ENCODE measurements at regions not wholly inside any gene's neighbourhood (a gene's known extent, or its start where the extent isn't known, plus 50 kb on each side); places are given as distances from the start of the nearest gene placed in this dataset.

GRCh38 chr3:155029941-155030340 lies 50.2 kb upstream of the MME start:
- DNase-seq (ENCODE audit: low spot score) (no peak), ATAC-seq (no peak)

GRCh38 chr3:155026999-155027591 lies 53.0 kb upstream of the MME start:
- ATAC-seq = peak; percentile 47
- DNase-seq (ENCODE audit: low spot score) = no peak

DNA sequence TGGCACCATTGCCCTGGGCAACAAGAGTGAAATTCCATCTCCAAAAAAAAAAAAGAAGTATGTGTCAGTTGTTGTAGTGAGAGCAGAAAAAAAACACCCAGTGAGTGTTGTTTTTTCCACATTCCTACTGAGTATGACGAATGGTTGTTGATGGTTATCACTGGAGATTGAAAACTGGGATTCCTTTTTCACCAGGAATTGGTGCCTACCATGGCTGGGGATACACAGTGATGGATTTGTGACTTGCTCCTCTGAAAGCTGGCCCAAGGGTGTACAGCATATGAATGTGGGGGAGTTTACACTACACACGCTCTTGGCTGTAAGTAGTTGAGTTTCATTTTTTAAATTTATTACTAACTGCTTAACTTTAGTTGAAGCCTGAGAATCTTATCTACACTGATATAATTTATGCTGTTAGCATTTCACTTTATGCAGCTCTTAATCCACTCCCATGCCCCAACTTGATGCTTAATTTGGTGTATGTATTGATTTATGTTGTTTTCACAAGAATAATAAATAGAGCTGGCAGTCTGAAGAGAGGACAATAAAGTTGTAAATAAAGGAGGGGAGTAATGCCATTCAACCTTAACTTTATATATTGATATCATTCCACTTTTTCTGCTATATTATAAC lies 56.0 kb upstream of the MME start:
- DNase-seq (ENCODE audit: low spot score) = no peak
- ATAC-seq = no peak

DNA sequence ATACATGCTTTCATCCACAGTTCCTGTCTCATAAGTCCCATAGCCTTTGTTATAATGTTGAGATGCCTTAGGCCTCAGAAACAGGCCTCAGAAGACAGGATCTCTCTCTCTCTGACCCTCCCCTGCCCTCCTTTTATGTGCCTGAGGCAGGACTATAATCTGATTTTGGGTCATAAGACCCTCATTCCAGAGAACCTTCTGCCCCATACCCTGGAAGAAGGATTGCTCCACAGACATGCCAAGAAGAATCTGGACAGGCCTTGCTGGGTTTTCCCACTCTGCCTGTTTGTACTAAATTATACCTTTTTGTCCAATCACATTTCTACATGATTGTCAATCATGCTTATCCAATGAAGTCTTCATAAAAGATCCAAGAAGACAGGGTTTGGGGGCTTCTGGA lies 57.2 kb upstream of the MME start:
- no peak for ATAC-seq
- DNase-seq (ENCODE audit: low spot score) = no peak

- ATAC-seq (no peak), DNase-seq (ENCODE audit: low spot score) (no peak)
Measured at GRCh38 chr3:155019575-155019974, 60.5 kb upstream of the MME start.

DNA sequence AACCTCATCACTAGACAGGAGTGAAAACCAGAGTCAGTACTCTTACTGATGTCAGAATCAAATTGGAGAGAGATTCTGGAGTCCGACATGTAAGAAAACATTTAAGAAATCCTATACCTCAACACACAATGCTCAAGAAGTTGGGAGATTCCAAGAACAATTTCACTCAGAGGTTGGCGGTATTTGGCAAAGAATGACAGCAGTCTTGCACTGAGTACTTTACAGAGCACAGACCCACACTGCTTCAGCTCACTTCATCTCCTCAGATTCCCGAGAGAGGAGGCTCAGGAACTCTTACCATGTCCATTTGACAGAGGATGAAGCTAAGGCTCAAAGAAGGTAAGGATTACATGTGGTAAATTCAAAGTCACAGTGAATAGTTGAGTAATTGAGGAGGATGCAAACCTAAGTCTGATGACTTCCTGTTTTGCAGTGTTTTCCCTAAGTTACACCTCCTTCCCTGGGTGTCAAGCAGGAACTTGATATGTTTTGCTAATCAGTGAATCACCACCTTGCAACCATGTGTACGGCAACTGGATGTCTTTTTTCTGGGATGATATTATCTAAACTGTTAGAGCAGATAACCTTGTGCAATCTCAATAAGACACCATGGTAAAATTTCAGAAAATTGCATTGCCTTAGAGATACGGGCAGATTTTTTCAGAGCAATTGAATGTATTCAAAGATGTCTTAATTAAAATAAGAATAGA lies 61.3 kb upstream of the MME start:
- ATAC-seq = no peak
- DNase-seq (ENCODE audit: low spot score) = no peak

DNA sequence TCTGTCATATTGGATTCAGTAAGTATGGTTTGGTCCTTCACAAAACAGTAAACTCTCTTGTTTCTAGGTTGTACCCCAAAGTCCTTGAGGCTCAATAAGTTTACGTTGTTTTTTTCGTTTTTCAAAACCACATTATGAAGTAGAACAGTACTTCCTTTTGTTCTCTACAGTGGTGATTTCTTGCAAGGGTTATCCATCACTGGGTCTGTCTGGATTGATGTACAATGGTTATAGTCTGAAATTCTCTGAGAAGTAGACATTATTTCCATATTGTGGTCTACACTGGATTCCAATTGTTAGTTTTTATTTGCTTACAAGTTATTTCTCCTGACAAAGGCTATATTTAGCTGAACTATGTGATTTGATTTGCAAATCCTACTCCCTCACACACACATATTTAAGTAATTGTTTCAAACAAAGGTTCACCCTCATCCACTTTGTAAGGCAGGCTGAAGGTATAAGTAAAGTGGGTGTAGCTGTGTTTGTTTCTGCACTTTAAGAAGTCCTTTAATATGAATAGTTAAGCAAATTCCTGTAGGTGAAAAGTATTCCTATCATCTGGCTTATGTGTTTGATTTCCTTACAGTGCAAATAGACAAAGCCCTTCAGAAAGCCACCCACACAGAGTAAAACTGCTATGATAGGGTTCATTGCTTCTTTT lies 64.2 kb upstream of the MME start:
- DNase-seq (ENCODE audit: low spot score) (no peak), ATAC-seq (no peak)

DNA sequence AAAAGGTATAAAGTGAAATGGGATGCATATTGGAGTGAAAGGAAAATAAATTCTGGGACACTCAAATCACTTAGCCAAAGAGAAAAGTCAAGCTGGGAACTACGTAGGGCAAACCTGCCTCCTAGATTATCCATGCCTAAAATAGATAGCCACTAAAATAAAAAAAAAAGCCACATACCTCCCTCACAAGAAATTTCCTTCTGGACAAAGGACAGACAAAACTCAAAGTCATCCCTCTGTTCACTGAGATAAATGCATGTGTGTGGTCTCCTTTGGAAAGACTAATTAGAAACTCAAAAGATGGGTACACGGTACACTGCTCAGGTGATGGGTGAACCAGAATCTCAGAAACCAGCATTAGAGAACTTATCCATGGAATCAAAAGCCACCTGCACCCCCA lies 65.2 kb upstream of the MME start:
- ATAC-seq (no peak), DNase-seq (ENCODE audit: low spot score) (no peak)

GRCh38 chr3:155013427-155013826 lies 66.7 kb upstream of the MME start:
- no peak for DNase-seq (ENCODE audit: low spot score)
- no peak for ATAC-seq

- ATAC-seq (no peak), DNase-seq (ENCODE audit: low spot score) (no peak)
Measured at GRCh38 chr3:155012584-155012983, 67.5 kb upstream of the MME start.

GRCh38 chr3:155010416-155010815 lies 69.7 kb upstream of the MME start:
- no peak for ATAC-seq
- no peak for DNase-seq (ENCODE audit: low spot score)

- ATAC-seq (no peak), DNase-seq (ENCODE audit: low spot score) (no peak)
Measured at GRCh38 chr3:155009217-155009616, 70.9 kb upstream of the MME start.

DNA sequence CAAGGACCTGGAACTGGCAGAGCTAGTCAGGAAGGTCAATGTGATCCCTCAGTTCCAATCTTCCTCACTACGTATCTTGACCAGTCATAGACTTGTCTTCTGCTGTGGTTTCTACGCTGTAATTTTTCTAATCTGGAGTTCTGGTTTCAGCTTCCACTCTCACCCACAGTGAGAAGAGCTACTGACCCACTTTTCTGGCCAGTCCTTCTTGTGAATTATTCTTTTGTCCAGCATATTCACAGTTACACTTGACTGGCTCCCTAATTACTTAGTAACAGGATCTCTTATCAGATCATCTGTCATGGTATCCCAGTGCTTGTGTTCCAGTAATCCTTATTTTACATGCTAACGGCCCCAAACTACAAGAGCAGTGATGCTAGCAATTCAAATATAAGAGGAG lies 72.4 kb upstream of the MME start:
- no peak for DNase-seq (ENCODE audit: low spot score)
- no peak for ATAC-seq

DNA sequence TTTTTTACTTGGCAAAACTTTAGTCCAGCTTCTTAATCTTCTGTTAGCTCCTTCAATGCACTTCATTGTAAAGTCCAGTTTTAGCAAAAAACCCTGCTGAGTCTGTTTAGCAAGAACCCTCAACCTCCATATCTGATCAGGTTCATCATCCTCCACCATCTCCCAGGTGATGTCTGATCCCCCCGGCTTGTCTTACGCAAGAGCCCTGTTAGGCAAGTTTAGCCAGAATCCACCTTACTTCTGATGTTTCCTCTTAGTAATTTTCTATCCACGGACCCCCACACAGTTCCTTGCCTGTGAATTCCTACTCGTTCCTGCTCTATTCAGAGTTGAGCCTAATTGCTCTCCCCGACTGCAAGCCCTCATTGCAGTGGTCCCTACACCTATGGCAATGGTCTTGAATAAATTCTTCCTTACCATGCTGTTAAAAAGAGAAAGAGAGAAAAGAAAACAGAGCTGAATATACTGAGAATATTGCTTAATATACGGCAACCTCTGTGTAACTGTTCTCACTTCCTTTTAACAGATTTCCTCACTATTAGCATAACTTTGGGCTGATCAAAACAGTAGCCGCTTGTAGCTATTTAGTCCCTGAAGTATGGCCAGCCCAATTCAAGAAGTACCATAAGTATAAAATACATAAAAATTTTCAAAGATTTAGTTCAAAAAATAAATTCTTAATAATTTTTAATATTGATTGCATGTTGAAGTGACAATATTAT lies 78.7 kb upstream of the MME start:
- DNase-seq (ENCODE audit: low spot score) (no peak), ATAC-seq (no peak)

- ATAC-seq (no peak), DNase-seq (ENCODE audit: low spot score) (no peak)
Measured at GRCh38 chr3:154992655-154993054, 87.5 kb upstream of the MME start.

DNA sequence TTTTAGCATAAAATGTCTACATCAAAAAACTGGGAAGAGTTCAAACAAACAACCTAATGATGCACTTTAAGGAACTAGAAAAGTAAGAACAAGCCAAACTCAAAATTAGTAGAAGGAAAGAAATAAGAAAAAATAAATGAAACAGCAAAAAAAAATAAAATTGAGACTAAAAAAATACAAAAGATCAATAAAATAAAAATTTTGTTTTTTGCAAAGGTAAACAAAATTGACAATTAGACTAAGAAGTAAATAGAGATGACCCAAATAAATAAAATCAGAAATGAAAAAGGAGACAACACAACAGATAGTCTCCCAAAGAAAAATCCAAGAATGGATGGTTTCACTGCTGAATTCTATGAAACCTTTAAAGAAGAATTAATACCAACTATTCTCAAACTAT lies 89.6 kb upstream of the MME start:
- ATAC-seq = no peak

GRCh38 chr3:154987846-154988245 lies 92.3 kb upstream of the MME start:
- ATAC-seq (no peak), DNase-seq (ENCODE audit: low spot score) (no peak)

More for the DNA sequence above, 89.6 kb upstream of the MME start:
- DNase-seq (ENCODE audit: low spot score) = no peak

GRCh38 chr3:154981664-154982063 lies 98.5 kb upstream of the MME start:
- DNase-seq (ENCODE audit: low spot score) (no peak), ATAC-seq (no peak)

DNA sequence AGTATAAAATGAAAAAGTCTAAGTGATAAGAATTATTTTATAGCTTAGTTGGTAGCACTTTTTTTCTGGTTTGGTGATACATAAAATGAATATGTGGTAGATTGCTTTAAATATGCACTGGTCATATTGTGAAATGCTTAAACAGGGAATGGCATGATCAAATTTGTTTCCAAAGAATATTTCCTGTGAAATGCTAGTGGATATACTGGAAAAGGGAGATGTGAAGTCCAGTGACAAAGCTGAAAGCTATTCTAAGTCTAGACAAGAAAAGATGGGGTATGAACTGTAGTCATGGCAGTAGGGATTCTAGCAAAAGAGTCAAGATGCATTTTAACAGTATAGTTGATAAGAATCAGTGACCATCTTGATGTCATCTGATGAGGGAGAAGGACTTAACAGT lies 98.9 kb upstream of the MME start:
- ATAC-seq (no peak), DNase-seq (ENCODE audit: low spot score) (no peak)

DNA sequence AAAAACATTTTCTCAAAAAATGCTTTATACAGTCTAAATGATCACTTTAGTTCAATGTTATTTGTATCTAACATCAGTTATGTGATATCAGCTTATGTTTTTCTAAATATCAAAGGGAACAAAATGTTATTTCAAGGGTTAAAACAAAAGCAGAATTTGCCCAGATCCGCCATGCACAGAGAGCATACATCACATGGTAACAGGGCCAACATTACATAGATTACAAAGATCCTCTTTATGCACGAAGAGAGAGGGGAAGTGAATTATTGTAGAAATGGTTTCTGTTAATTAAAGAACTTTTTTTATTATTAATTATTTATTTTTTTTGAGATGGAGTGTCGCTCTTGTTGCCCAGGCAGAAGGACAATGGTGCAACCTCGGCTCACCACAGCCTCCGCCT lies 100.8 kb upstream of the MME start:
- ATAC-seq = no peak
- no peak for DNase-seq (ENCODE audit: low spot score)

DNA sequence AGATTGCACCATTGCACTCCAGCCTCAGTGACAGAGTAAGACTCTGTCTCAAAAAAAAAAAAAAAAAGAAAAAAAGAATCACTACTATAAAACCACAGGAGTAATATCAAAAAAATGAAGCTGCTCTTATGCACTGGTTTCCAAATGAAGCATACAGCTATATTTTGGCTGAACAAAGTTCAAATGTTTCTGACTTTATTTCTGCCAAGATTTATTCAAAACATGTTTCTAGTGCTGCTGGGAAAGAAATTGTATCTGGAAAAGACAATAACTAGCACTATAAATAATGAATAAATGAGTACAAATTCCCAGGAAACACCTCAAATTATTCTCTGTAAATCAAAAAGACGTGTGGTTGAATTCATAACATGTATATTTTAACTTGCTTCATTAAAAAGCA lies 102.5 kb upstream of the MME start:
- ATAC-seq = no peak
- DNase-seq (ENCODE audit: low spot score) = no peak
